GM21526 (cell line): ENCODE measurements at regions not wholly inside any gene's neighbourhood (a gene's known extent, or its start where the extent isn't known, plus 50 kb on each side); places are given as distances from the start of the nearest gene placed in this dataset.
A peak's percentile ranks its signal among the peaks of the same experiment; 100 is the strongest.

Experiments
- ATAC-seq: cut with Tn5 transposase; IDR thresholded peaks from one replicate; pipeline ENCODE4 v1.9.1; 2021; ENCODE audit warnings: moderate library complexity; ENCODE audit not compliant: unreplicated experiment, low FRiP score

DNA sequence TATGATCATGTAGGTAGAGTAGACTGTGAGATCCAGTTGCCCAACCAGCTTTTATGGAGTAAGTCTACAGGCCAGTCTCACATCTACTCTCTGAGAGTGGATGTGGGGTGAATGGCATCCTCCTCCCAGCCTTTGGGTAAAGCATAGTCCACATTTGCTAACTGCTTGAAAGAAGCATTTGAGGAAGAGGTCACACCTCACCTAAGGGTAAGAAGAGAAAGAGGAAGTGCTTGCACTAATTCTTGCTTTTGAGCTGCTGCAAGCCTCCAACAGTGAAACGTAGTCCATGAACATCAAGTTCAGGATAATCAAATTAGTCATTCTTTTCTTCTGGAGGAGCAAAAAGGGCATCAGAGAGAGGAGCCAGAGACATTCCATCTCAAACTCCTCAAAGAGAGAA, 93.9 kb upstream of the AGR3 start:
- ATAC-seq, result no peak

GRCh38 chr7:16978358-16979244, 96.8 kb upstream of the AGR3 start:
- ATAC-seq, result no peak

- ATAC-seq, result no peak
Measured at GRCh38 chr7:16980539-16980938, 98.8 kb upstream of the AGR3 start.

GRCh38 chr7:16982640-16983350, 101.0 kb upstream of the AGR3 start:
- no peak for ATAC-seq

DNA sequence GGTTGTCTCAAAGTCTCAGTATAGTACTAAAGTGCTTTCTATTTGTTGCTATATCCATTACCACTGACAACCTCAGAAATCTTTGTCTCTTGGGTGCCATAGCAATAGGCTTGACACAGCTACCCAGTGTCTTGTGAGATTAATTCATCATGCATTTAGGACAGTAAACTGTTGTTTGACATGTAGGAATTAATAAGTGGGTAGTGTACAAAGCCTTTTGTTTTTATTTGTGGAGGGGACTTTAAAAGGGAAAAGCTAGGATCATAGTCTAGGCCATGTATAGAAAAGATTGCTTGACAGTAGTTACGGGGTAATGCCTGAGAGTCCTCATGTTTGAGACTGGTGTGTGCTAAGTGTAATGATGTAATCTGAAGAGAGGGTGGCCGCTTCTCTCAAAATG, 102.6 kb upstream of the AGR3 start:
- ATAC-seq, result no peak

DNA sequence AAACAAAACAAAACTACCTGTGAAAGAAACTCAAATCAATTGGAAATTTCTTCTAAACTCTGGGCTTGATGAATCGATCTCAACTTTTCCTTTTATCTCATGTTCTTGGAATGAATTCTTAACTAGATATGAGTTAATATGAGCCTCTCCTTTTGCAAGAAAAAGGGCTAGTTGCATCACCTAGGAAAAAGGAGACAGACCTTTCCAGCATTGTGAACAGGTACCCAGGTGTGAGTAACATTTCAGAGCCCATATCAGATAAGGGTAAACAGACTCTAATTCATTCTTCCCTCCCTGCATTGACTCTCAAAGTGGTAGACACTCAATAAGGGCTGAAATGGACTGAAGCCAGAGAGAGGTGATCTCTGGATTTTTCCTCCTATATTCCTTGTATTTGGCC, 103.8 kb upstream of the AGR3 start:
- no peak for ATAC-seq

DNA sequence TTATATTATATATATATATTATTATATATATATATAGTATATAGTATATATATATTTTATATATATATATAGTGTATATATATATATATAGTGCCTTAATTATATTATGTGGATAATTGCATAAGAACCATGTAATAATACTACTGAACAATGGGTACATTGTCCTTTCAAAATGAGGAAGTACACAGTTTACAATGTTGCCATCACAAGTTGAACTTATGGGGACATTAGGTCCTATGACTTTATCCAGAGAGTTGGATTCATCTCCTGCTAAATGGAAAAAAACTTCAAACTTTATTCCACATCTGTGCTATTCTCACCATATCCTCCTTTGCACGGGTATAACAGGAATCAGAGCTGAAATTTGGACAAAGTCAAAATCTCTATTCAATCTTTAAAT, 105.0 kb upstream of the AGR3 start:
- no peak for ATAC-seq

GRCh38 chr7:16989811-16990413, 108.1 kb upstream of the AGR3 start:
- ATAC-seq, result no peak

GRCh38 chr7:16991551-16991950, 109.8 kb upstream of the AGR3 start:
- ATAC-seq, result no peak

GRCh38 chr7:16993543-16993942, 111.8 kb upstream of the AGR3 start:
- no peak for ATAC-seq

- no peak for ATAC-seq
Measured at GRCh38 chr7:16998481-16999051, 116.8 kb upstream of the AGR3 start.

DNA sequence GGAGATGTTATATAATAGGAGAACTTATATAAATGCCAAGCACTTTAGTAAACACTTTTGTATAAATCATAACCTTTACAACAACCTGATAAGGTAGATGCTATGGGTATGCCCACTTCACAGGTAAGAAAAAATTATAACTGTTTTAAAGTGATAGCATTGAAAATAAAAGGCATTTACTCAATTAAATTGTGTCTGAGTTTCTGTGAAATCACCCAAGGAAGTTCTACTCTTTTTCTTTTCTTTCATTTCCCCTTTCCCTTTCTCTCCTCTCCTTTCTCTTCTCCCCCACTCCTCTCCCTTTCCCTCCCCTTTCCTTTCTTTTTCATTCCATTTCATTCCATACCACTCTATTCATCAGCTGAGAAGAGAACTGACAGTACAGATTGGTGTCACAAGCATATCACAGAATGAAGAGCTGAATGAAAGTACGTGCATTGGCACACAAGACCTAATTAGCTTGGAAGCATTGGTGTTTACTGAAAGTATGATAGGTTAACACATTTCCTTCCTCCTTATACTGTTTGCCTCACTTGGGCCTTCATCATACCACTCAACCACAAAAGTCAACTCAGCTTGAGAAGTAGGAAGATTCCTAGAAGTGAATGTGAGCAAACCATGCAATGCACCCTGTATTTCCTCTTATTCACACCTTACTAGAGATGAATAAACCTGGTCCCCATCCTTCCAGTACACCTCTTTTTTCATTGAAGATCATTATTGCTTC, 117.9 kb upstream of the AGR3 start:
- no peak for ATAC-seq

- ATAC-seq, result no peak
Measured at GRCh38 chr7:17005271-17005670, 123.5 kb upstream of the AGR3 start.

DNA sequence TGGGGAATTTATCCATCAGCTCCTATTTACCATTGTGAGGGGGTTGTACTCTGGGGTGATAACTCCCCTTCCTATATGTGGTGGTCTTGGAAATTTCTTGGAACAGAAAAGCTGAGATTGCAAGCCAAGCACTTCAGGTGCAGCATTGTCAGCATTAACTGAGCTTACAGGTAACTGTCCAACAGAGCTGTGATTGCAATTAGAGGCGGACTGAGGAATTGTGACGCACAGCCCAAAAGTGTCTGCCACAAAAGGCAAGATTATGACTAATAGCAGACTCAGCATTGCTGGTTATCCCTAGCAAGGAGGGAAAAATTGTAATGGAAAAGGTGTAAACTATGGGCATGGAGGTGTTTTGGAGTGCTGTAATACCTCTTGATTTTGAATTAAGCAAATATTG, 126.1 kb upstream of the AGR3 start:
- no peak for ATAC-seq

GRCh38 chr7:17009007-17009719, 127.4 kb upstream of the AGR3 start:
- ATAC-seq, result peak; percentile 64

- ATAC-seq, result no peak
Measured at GRCh38 chr7:17009933-17010332, 128.2 kb upstream of the AGR3 start.

- no peak for ATAC-seq
Measured at GRCh38 chr7:17010637-17011300, 129.0 kb upstream of the AGR3 start.

GRCh38 chr7:17013204-17013603, 131.4 kb upstream of the AGR3 start:
- no peak for ATAC-seq

- no peak for ATAC-seq
Measured at GRCh38 chr7:17014686-17015085, 132.9 kb upstream of the AGR3 start.
